SKM-1 (cell line): ENCODE measurements at regions not wholly inside any gene's neighbourhood (a gene's known extent, or its start where the extent isn't known, plus 50 kb on each side); places are given as distances from the start of the nearest gene placed in this dataset.

Experiments used
- DNase-seq: peaks from one replicate; lab custom pipeline; 2025; ENCODE audit not compliant: unreplicated experiment; lab: John Stamatoyannopoulos, UW

DNA sequence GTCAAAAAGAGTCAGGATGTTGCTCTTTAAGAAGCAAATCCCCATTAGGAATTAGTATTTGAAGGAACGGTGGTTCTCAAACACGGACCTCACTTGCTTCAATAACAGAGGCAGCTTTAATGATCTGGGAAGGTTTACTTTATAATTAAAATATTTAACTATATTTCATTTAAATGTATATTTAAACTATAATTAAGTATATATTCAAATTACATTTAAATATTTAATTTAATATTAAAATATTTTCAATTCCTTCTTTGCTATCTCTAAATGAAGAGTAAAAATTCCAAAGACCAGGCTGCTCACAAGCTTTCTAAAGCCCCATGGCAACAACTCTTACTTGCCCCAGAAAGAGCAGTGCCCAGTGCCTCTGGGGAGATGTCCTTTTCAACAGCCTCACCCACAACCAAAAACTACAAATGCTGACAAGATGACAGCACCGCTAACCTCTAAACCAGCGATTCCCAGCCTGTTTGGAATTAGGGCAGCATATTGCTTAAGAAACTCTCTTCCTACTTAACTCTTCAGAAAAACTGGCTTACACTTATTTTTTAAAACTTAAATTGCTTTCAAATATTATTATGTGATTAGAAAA is 62.9 kb upstream of the POU3F3 start:
- DNase-seq = no peak

- DNase-seq = no peak
Observed at GRCh38 chr2:104793966-104794365, 59.9 kb upstream of the POU3F3 start.

- no peak for DNase-seq
Observed at GRCh38 chr2:104794441-104794840, 59.5 kb upstream of the POU3F3 start.
